ENCODE measurements at regions not wholly inside any gene's neighbourhood (a gene's known extent, or its start where the extent isn't known, plus 50 kb on each side); places are given as distances from the start of the nearest gene placed in this dataset.

DNA sequence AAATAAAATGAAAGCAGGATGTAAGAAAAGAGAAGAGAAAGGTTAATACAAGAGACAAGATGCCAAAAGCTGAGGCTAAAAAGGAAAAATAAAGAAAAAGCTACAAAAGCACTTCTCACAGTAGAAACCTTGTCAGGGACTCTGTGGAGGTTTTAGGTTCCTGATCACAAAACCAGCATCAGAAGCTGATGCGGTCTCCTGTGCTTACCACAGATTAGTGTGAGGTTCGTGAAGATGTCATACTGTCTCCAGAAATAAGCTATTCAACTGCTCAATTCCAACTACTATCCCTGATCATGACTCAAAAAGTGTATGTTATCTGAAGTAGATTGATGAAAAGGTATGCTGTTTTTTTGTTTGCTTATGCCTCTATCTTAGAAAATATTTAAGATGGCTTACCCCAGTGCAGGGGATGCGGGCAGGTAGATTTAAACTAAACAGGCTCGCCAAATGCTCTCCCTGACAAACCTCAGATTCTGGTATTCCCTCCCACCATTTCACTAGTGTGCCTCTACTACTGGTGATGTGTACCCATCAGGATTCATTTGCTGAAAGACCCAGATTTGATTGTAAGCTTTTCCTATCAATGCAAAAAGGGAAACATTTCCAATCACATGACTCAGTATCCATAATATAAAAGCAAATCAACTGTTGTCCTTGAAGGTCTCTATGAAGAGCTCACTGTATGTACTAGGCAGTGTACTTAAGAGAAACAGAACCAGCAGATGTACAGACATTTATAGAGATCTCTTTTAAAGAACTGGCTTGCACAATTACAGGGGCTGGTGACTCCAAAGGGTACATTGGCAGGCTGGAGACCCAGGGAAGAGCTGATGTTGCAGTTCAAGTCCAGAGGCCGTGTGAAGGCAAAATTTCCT is 169.5 kb upstream of the FOXN3 start:
- Histone ChIP-seq H3K9ac (no peak overlapping the region), H3K36me3 (ENCODE audit: control insufficient read depth, insufficient read depth, low read length) (no peaks in the 10 kb centered on the region), H3K9me3 (ENCODE audit: control insufficient read depth, low read length) (no peaks in the 10 kb centered on the region), H3K4me1 (peaks cover 14% of the 10 kb centered on the region), H3K27ac (no peak overlapping the region), H3K27me3 (ENCODE audit: control insufficient read depth, insufficient read depth, low read length) (no peaks in the 10 kb centered on the region), H3K4me2 (ENCODE audit: low read length) (peak overlapping the region; percentile 15), H3K4me3 (ENCODE audit: low read depth, low read length) (no peak overlapping the region), H3K79me2 (peaks cover 57% of the 10 kb centered on the region), H2AFZ (no peak overlapping the region)
- TF ChIP-seq, protein P1, sequence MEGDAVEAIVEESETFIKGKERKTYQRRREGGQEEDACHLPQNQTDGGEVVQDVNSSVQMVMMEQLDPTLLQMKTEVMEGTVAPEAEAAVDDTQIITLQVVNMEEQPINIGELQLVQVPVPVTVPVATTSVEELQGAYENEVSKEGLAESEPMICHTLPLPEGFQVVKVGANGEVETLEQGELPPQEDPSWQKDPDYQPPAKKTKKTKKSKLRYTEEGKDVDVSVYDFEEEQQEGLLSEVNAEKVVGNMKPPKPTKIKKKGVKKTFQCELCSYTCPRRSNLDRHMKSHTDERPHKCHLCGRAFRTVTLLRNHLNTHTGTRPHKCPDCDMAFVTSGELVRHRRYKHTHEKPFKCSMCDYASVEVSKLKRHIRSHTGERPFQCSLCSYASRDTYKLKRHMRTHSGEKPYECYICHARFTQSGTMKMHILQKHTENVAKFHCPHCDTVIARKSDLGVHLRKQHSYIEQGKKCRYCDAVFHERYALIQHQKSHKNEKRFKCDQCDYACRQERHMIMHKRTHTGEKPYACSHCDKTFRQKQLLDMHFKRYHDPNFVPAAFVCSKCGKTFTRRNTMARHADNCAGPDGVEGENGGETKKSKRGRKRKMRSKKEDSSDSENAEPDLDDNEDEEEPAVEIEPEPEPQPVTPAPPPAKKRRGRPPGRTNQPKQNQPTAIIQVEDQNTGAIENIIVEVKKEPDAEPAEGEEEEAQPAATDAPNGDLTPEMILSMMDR (IDR thresholded peaks at IDR 0.05) = no peak

DNA sequence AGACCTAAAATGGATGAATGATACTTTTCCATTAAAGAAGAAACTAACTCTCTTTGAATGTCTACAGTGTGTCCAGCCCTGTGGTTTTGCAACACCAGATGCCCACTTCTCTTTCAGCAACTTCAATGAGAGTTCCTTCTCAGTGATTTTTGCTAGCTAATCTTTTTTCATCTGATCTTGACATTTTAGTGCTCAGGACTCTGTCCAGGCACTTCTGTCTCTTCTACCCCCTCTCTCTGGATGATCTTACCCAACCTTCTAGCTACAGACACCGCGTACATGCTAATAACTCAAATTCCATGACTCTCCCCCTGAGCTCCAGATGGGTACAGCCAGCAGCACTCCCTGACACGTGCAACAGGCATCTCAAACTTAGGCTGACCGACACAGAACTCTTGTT is 161.1 kb upstream of the FOXN3 start:
- Histone ChIP-seq H3K4me2 (ENCODE audit: low read length) (peak overlapping the region; percentile 34), H3K4me3 (ENCODE audit: low read depth, low read length) (peak overlapping the region; percentile 12), H3K4me1 (peaks cover 53% of the 10 kb centered on the region), H3K27me3 (ENCODE audit: control insufficient read depth, insufficient read depth, low read length) (no peaks in the 10 kb centered on the region), H3K9me3 (ENCODE audit: control insufficient read depth, low read length) (no peaks in the 10 kb centered on the region), H2AFZ (no peak overlapping the region), H3K9ac (no peak overlapping the region), H3K79me2 (peaks cover 14% of the 10 kb centered on the region), H3K27ac (peak overlapping the region; percentile 86), H3K36me3 (ENCODE audit: control insufficient read depth, insufficient read depth, low read length) (no peaks in the 10 kb centered on the region)
- TF ChIP-seq, protein P1 (IDR thresholded peaks at IDR 0.05) = no peak

GRCh38 chr14:89576960-89577359 is 159.9 kb upstream of the FOXN3 start:
- Histone ChIP-seq H3K9me3 (ENCODE audit: control insufficient read depth, low read length) (no peaks in the 10 kb centered on the region), H3K36me3 (ENCODE audit: control insufficient read depth, insufficient read depth, low read length) (no peaks in the 10 kb centered on the region), H3K4me1 (peaks cover 63% of the 10 kb centered on the region), H3K27ac (peak overlapping the region; percentile 86), H3K9ac (no peak overlapping the region), H3K4me3 (ENCODE audit: low read depth, low read length) (peak overlapping the region; percentile 23), H3K79me2 (peaks cover 9% of the 10 kb centered on the region), H3K27me3 (ENCODE audit: control insufficient read depth, insufficient read depth, low read length) (no peaks in the 10 kb centered on the region), H3K4me2 (ENCODE audit: low read length) (peak overlapping the region; percentile 34), H2AFZ (peak overlapping the region; percentile 69)
- TF ChIP-seq, protein P1 (IDR thresholded peaks at IDR 0.05) = no peak

GRCh38 chr14:89576145-89576927 is 159.3 kb upstream of the FOXN3 start:
- peak overlapping the region; percentile 69 for H2AFZ ChIP-seq
- H3K4me1 ChIP-seq = peaks cover 70% of the 10 kb centered on the region
- no peaks in the 10 kb centered on the region for H3K27me3 ChIP-seq (ENCODE audit: control insufficient read depth, insufficient read depth, low read length)
- H3K4me2 ChIP-seq (ENCODE audit: low read length) = peak overlapping the region; percentile 36
- H3K27ac ChIP-seq = peak overlapping the region; percentile 86
- peaks cover 7% of the 10 kb centered on the region for H3K79me2 ChIP-seq
- no peaks in the 10 kb centered on the region for H3K9me3 ChIP-seq (ENCODE audit: control insufficient read depth, low read length)
- no peak overlapping the region for H3K9ac ChIP-seq
- H3K36me3 ChIP-seq (ENCODE audit: control insufficient read depth, insufficient read depth, low read length) = no peaks in the 10 kb centered on the region
- H3K4me3 ChIP-seq (ENCODE audit: low read depth, low read length) = peak overlapping the region; percentile 23
- TF ChIP-seq, protein P1 (IDR thresholded peaks at IDR 0.05) = no peak
